ENCODE measurements at regions not wholly inside any gene's neighbourhood (a gene's known extent, or its start where the extent isn't known, plus 50 kb on each side); places are given as distances from the start of the nearest gene placed in this dataset.

GRCh38 chr15:70281811-70282307, 184.1 kb upstream of the TLE3 start:
- Histone ChIP-seq H4K8ac (replicated peaks; ENCODE audit: insufficient read length, low read depth, low read length) (no peak overlapping the region), H3K4me2 (ENCODE audit: insufficient read depth, insufficient read length, low read length) (no peak overlapping the region), H3K79me1 (ENCODE audit: insufficient read depth, low read depth, low read length, poor library complexity, severe bottlenecking) (no peaks in the 10 kb centered on the region), H3K27me3 (ENCODE audit: insufficient read depth, low read length) (no peaks in the 10 kb centered on the region), H3K27ac (ENCODE audit: insufficient read length, low read depth, low read length) (no peak overlapping the region), H2BK12ac (ENCODE audit: insufficient read length, low read depth, low read length) (no peak overlapping the region), H2BK20ac (ENCODE audit: low read depth, low read length, poor library complexity, severe bottlenecking) (no peak overlapping the region), H2AK5ac (ENCODE audit: insufficient read length, low read length) (no peak overlapping the region), H3K23ac (ENCODE audit: insufficient read length, low read depth, low read length) (no peak overlapping the region), H3K9ac (ENCODE audit: extremely low read depth, insufficient read length, low read length) (no peak overlapping the region), H3K4ac (ENCODE audit: low read depth, low read length) (no peak overlapping the region), H3K18ac (ENCODE audit: insufficient read length, low read depth, low read length) (no peak overlapping the region), H2AFZ (ENCODE audit: low read length) (no peak overlapping the region), H2BK15ac (ENCODE audit: low read depth, low read length) (no peak overlapping the region), H3K4me1 (ENCODE audit: insufficient read depth, low read length) (no peaks in the 10 kb centered on the region; the same call in 1 of the 2 replicates), H2BK120ac (ENCODE audit: low read depth, low read length, poor library complexity, severe bottlenecking) (no peak overlapping the region), H3K23me2 (ENCODE audit: insufficient read length, low read depth, low read length, poor library complexity, severe bottlenecking) (peaks cover 5% of the 10 kb centered on the region), H4K20me1 (ENCODE audit: control insufficient read depth, insufficient read depth, insufficient read length) (no peaks in the 10 kb centered on the region), H3T11ph (ENCODE audit: low read length) (no peak overlapping the region), H4K5ac (ENCODE audit: insufficient read length, low read depth, low read length) (no peak overlapping the region), H2BK5ac (ENCODE audit: insufficient read length, low read length) (no peak overlapping the region), H4K91ac (ENCODE audit: insufficient read length, low read depth, low read length) (no peak overlapping the region), H3K14ac (ENCODE audit: insufficient read depth, low read length) (no peak overlapping the region), H3K56ac (ENCODE audit: insufficient read length, low read depth, low read length) (no peak overlapping the region), H3K79me2 (ENCODE audit: insufficient read depth, low read length) (no peaks in the 10 kb centered on the region), H3K9me3 (ENCODE audit: control insufficient read depth, low read depth, low read length) (no peaks in the 10 kb centered on the region)
- no CpG with 5 or more reads among the region's 4 CpGs for WGBS (ENCODE audit: extremely low coverage, insufficient read length, low lambda C conversion rate)
- no peak overlapping the region for H3K4me3 Mint-ChIP-seq
- TF ChIP-seq CTCF (conservative IDR thresholded peaks at IDR 0.05): no peak
- H3K36me3 Mint-ChIP-seq (ENCODE audit: insufficient read depth in 1 of 3, low read depth in 3 of 3): no peaks in the 10 kb centered on the region
- H3K4me1 Mint-ChIP-seq: peaks cover 22 to 24% of the 10 kb centered on the region in 2 experiments
- no peaks in the 10 kb centered on the region for H3K9me3 Mint-ChIP-seq
- no peak for DNase-seq
- H3K27me3 Mint-ChIP-seq (ENCODE audit: low read depth): no peaks in the 10 kb centered on the region; the same call in 1 of the 2 replicates
- H3K27ac Mint-ChIP-seq: no peak overlapping the region
